Activated effector memory CD4-positive, alpha-beta T cell treated with Interleukin-2 at 50 U/mL for 16 hours (primary cell): ENCODE measurements at regions not wholly inside any gene's neighbourhood (a gene's known extent, or its start where the extent isn't known, plus 50 kb on each side); places are given as distances from the start of the nearest gene placed in this dataset.
"Not testable (repeated sequence)": the region's sequence is repeated elsewhere in the genome, so short reads cannot be mapped to it uniquely, and the experiment has no call there.

Experiments used
- DNase-seq: peaks from one replicate; pipeline ENCODE4 v3.0.0-alpha.2; 2020

GRCh38 chr11:15300341-15300740 lies 185.6 kb downstream of the INSC start:
- no peak for DNase-seq

GRCh38 chr11:15307619-15308024 lies 192.9 kb downstream of the INSC start:
- no peak for DNase-seq

- no peak for DNase-seq
Observed at GRCh38 chr11:15308840-15309239, 194.1 kb downstream of the INSC start.

GRCh38 chr11:15309296-15309695 lies 194.6 kb downstream of the INSC start:
- DNase-seq: no peak

- no peak for DNase-seq
Observed at GRCh38 chr11:15313862-15314261, 199.1 kb downstream of the INSC start.

- DNase-seq: no peak
Observed at GRCh38 chr11:15318814-15319213, 204.1 kb downstream of the INSC start.

- DNase-seq: no peak
Observed at GRCh38 chr11:15326520-15326919, 211.8 kb downstream of the INSC start.

GRCh38 chr11:15327786-15328231 lies 213.1 kb downstream of the INSC start:
- DNase-seq: no peak

- DNase-seq: no peak
Observed at GRCh38 chr11:15333407-15333806, 218.7 kb downstream of the INSC start.

GRCh38 chr11:15334766-15335165 lies 220.0 kb downstream of the INSC start:
- no peak for DNase-seq

- no peak for DNase-seq
Observed at GRCh38 chr11:15336021-15336420, 221.3 kb downstream of the INSC start.

- no peak for DNase-seq
Observed at GRCh38 chr11:15339302-15339701, 224.6 kb downstream of the INSC start.

GRCh38 chr11:15341587-15341986 lies 226.9 kb downstream of the INSC start:
- DNase-seq: no peak

GRCh38 chr11:15342163-15342562 lies 227.4 kb downstream of the INSC start:
- no peak for DNase-seq

GRCh38 chr11:15346907-15347306 lies 232.2 kb downstream of the INSC start:
- no peak for DNase-seq

- no peak for DNase-seq
Observed at GRCh38 chr11:15347969-15348734, 233.4 kb downstream of the INSC start.

- no peak for DNase-seq
Observed at GRCh38 chr11:15349413-15349812, 234.7 kb downstream of the INSC start.

- DNase-seq: no peak
Observed at GRCh38 chr11:15361316-15361715, 246.6 kb downstream of the INSC start.

- not testable (repeated sequence) for DNase-seq
Observed at GRCh38 chr11:15365286-15365685, 250.6 kb downstream of the INSC start.

GRCh38 chr11:15367695-15368094 lies 253.0 kb downstream of the INSC start:
- no peak for DNase-seq

GRCh38 chr11:15370495-15371147 lies 255.9 kb downstream of the INSC start:
- no peak for DNase-seq

- DNase-seq: no peak
Observed at GRCh38 chr11:15371533-15371932, 256.8 kb downstream of the INSC start.

GRCh38 chr11:15374418-15374817 lies 259.7 kb downstream of the INSC start:
- no peak for DNase-seq

GRCh38 chr11:15378941-15379340 lies 264.2 kb downstream of the INSC start:
- no peak for DNase-seq

GRCh38 chr11:15379483-15379882 lies 264.8 kb downstream of the INSC start:
- DNase-seq: no peak
